Muscle of back (tissue), 3 donors: ENCODE measurements at regions not wholly inside any gene's neighbourhood (a gene's known extent, or its start where the extent isn't known, plus 50 kb on each side); places are given as distances from the start of the nearest gene placed in this dataset.
A peak's percentile ranks its signal among the peaks of the same experiment; 100 is the strongest.
"Not testable (repeated sequence)": the region's sequence is repeated elsewhere in the genome, so short reads cannot be mapped to it uniquely, and the experiment has no call there.

Experiments
- DNase-seq, 3 donors: peaks; one replicate each; pipeline versions ENCODE4 v3.0.0 to v3.0.0-alpha.2; 2013

DNA sequence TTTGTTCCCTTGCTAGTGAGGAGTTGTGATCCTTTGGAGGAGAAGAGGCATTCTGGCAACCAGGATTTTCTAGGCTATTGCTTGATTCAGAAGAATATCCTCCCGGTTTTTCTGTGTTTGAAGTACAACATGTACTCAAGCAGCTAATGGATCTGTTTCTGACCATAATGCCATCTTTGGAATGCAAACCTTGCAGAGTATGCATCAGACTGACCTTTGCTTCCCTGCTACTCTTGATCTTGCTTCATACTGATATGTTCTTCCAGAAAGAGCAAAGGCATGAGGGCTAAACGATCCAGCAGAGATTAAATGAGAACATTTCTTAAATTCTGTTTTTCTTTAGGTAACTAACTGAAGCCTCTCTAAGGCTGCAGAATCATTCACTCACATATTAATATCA, 265.4 kb upstream of the SLC7A11 start:
- no peak for DNase-seq

DNA sequence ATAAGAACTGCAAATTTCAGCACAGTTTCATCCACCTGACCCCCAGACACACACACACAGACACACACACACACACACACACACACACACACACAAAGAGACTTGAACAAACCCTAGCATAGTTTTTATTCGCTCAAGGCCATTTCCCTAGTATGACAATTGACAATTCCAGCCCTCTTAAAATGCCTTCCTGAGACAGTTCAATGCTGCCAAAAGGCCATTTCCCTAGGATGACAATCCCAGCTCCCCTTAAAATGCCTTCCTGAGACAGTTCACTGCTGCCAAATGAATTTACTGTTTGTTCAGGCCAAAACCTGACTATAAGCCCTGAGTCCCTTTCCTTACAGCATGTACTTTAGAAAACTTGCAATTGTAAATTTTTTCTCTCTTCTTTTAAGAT, 259.5 kb upstream of the SLC7A11 start:
- no peak for DNase-seq

DNA sequence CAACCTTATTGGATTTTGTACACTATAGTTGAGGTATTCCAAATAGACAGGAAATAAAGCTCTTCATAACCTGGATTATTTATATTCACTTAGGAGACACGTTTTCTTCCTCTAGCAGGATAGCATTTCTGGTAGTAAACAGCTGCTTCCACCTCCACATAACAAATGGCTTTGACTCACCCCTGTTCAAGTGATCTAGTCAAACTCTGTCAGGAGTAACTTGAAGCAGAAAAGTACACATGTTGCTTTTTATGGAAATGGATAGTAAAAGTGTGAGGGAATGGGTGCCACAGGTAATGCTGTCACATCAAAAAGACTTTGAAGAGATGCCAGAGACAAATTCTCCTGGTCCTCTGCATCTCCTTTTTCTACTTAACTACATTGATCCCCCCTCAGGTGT, 258.7 kb upstream of the SLC7A11 start:
- no peak for DNase-seq

DNA sequence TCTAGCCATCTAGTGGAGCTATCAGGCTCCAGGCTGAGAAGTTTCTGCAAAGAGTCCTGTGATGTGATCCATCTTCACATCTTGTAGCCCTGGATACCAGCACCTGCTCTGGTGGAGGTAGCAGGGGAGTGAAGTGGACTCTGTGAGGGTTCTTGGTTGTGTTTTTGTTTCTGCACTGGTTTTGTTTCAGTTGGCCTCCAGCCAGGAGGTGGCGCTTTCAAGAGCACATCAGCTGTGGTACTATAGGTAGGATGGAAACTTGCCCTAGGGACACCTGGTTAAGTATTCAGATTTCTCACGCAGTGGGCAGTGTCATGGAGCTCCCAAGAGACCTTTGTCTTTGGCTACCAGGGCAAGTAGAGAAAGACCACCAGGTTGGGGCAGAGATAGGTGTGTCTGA, 257.5 kb upstream of the SLC7A11 start:
- no peak for DNase-seq

DNA sequence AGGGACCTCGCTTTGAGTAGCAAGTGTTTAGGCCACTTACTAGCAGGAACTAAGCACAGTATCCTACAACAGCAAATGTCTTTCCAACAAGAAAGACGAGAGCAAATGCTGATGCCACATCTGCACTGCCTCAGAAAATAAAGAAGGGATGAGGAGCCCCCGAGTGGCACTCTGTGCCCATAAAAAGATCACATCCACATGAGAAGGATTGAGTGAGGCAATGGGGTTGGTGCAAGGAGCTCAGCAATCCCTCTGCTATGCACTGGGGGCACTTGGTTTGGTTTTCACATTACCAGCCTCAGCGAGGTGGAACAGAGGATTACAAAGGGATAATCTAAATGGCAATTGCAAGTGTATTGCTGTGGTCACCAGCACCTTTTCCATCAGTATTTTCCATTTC, 252.8 kb upstream of the SLC7A11 start:
- DNase-seq = no peak

DNA sequence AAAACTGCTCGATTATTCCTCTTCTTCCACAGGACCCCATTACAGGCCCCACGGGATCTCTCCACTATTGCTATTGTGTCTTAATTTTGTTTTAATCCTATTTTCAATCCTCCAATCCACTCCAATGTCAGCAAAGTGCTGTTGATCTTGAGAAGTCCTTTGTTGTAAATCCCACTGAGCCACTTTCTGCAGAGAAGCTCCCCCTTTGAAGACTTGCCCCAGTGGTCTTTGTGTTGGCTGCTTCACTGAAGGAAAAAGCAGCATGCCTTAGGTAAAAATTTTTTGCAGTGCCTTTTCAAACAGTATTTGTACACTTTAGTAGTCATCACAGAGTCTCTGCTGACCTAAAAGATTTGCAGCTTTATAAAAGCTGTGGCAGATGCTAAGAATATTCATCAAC, 252.0 kb upstream of the SLC7A11 start:
- DNase-seq = no peak

DNA sequence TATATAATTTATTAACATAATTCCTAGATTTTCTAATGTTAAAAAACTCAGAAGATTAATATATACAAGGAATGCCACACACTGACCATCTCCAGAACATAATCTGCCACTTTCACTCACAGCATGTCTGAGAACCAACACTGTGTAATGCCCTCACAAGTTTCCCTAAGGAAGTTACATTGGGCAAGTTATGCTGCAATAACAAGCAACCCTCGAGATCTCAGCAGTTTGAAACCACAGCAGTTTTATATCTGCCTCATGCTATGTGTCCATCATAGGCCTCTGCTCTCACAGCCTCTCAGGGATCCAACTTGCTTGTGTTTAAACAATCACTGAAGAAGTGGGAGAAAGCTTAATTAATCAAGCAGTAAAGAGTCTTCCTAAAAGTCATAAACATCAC, 250.0 kb upstream of the SLC7A11 start:
- DNase-seq = no peak

DNA sequence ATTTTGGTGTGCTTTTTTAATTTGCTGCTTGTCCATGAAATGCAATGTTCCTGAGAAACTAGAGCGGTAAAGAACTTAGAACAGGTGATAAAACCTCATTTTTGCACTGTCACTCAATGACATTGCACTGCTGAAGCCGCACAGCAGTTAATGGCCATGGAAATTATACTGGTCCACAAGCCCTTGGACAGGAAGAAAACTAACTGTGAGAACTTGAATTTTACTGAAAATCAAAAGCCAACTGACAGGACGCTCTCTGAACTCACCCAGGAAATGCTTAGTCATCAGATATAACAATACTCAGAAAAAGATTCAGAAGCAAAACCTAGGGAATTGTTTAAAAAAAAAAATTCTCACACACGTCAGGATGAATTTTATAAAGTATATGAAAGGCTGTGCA, 246.4 kb upstream of the SLC7A11 start:
- peak in 1 of 3 donors; percentile 12 for DNase-seq

DNA sequence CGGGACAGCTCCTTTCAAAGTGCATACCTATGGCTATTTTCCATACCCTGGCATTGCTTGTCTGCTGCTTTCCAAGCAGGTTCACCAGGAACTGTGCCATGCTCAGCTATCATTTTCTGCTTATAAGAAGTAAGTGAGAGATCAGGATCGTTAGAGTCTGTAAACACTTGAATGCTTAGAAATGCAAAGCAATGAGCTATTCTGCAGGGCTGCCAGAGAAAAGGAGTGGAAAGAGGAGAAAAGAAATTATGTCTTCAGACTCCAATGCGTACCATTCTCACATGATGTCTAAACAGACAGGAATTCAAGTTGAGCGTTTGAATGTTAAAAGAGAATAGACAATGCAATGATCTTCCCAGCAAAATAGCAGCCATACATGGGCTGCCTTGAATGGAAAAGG, 245.5 kb upstream of the SLC7A11 start:
- DNase-seq = peak in 1 of 3 donors; percentile 39

DNA sequence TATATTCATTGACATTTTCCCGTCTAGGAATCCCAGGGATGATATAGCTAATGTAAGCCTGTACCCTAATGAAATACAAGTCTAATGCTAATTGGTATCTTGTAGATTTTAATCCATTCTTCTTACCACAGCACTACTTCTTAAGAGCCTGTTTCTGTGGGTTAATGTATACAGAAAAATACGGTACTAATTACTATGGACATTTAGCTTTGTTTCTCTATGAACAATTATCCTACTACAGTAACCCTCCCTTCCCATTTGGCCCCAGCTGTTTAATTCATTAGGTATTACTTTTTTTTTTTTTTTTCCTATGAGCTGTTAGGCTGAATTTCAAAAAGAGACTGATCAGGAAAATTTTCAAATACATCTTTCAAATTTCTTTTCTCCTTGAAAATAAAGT, 245.1 kb upstream of the SLC7A11 start:
- peak in 1 of 3 donors; percentile 10 for DNase-seq

DNA sequence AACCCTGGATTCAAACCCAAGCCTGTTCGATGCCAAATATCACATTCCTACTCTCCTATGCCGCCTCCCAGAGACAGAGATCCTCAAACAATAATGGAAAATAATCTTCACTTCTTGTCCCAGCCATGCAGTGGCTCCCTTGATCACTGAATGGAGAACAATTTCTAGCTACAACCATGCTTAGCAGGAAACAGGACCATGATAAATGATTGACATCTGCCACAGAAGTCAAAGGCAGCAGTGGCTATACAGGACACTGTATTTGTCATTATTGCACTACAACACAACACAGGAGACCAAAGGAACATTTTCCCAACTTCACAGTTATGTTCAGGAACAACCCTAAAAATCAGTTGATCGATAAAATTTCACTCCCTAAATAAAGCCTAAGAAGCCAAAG, 243.3 kb upstream of the SLC7A11 start:
- DNase-seq = no peak

DNA sequence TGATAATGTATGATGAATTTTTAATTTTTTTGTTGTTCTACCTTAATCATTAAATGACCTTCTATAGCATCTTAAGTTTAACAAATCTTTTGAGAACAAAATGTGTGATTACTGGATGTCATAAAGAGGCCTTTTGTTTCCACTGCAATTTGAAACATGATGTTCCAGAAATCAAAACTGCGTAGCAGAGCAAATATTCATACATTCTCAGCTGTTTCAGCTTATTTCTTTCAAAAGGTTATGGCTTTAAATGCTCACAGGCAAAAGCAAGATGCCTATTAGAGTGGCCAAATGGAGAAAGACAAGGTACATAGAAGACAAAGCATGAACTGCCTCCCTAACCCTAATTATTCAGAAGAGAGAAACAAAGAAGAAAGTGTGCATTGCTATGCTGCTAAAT, 233.0 kb upstream of the SLC7A11 start:
- peak in 1 of 3 donors; percentile 39 for DNase-seq

DNA sequence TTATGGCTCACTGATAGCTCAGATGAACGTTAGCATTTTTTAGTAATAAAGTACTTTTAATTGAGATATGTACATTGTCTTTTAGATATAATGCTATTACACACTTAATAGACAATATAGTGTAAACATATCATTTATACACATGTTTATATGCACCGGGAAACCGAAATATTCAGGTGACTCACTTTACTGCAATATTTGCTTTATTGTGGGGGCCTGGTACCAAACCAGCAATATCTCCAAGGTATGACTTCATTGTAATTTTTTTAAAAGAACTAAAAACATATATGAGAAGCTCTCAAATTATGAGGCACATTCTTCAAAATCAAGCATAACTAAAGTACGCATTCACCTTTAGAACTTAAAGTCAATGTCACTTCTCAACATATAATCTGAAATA, 231.2 kb upstream of the SLC7A11 start:
- no peak for DNase-seq

DNA sequence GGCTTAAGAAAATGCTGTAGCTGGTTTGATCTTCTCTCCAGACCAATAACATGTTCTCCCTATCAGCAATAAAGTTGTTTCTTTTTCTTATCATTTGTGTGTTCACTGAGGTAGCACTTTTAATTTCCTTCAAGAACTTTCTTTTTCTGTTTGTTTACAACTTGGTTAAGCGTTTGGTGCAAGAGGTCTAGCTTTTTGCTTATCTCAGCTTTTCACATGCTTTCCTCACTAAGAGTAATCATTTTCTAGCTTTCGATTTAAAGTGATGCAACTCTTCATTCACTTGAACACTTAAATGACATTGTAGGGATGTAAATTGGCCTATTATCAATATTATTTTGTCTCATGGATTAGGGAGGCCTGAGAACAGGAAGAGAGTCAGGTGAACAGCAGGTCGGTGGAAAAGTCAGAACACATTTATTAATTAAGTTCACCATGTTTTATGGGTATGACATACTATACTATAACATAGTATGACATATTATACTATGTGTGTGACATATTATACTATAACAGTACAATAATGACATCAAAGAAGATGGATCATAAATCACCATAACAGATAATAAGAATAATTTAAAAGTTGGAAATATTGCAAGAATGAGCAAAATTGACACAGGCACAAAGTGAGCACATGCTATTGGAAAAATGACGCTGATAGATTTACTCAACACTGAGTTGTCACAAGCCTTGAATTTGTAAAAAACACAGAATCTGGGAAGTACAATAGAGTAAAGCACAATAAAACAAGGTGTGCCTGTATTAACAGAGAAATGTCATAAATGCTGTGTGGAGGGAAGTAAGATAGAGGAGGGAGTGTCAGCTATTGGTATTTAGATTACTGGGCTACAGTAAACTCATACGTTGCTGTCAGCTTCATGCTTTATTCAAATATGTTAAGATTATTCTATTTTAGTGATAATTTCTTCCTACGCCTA, 218.6 kb upstream of the SLC7A11 start:
- no peak for DNase-seq

DNA sequence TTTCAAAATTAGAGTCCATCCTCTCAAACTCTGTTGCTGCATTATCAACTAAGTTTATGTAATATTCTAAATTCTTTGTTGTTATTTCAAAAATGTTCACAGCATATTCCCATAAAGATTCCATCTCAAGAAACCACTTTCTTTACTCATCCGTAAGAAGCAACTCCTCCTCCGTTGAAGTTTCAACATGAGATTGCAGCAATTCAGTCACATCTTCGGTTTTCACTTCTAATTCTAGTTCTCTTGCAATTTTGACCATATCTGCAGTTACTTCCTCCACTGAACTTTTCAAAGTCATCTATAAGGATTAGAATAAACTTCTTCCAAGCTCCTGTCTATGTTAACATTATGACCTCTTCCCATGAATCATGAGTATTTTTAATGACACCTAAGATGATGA, 216.6 kb upstream of the SLC7A11 start:
- DNase-seq = no peak

DNA sequence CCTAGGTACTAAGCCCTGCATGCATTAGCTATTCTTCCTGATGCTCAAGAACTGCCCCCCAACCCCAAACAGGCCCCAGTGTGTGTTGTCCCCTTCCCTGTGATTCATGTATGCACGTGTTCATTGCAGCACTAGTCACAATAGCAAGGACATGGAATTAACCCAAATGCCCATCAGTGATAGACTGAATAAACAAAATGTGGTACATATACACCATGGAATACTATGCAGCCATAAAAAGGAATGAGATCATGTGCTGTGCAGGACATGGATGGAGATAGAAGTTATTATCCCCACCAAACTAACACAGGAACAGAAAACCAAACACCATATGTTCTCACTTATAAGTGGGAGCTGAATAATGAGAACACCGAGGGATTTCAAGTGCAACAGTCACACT, 214.2 kb upstream of the SLC7A11 start:
- DNase-seq = not testable (repeated sequence)

DNA sequence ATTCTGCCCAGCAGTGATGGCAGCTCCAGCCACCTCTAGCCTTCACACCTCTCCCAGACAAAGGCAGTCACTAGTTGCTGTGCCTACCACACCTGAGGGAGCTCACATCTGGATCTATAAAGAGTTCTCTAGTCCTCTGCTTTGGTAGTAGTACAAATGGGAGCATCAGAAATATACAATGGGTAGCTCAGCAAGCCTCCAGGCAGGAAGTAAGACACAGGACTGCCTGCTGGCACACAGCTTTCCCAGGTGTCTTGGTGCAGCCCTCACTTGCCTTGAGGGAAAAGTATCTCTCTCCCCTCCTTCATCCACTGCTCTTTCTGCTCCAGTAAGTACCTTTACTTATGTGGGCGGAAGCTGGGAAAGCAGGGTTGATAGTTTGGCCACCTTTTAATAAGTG, 212.9 kb upstream of the SLC7A11 start:
- no peak for DNase-seq

DNA sequence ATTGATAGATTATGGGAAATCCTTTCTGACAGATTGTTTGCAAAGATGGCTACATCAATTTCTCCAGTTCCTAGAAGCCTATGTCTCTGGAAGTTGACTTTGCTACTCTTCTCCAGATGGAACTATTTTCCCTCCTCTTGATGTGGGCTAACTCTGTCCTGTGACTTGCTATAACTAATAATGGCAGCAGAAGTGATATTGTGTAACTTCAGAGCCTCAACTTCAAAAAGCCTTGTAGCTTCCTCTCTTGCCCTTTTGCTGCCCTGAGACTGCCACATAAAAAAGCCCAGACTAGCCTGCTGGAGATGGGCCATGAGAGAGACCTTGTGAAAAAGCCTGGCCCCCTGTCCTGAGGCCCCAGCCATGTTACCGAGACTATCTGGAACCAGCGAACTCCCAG, 210.7 kb upstream of the SLC7A11 start:
- DNase-seq = no peak

DNA sequence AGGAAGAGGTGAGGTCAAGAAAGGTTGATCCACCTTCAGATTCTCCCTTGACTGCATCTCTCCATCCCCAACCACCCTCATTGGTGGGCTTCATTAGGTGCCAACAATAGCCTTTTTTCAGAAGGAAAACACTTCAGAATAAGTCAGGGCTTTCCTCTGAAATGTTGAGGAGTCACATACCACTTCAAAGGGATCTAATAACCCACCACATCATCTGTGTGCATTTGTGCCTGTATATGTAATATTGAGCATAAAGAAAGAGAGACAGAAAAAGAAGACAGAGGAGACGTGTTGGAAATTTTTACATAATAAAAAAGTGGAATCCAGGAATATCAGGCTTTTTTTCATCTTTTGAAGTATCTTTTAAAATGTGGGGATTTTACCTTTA, 209.1 kb upstream of the SLC7A11 start:
- no peak for DNase-seq

DNA sequence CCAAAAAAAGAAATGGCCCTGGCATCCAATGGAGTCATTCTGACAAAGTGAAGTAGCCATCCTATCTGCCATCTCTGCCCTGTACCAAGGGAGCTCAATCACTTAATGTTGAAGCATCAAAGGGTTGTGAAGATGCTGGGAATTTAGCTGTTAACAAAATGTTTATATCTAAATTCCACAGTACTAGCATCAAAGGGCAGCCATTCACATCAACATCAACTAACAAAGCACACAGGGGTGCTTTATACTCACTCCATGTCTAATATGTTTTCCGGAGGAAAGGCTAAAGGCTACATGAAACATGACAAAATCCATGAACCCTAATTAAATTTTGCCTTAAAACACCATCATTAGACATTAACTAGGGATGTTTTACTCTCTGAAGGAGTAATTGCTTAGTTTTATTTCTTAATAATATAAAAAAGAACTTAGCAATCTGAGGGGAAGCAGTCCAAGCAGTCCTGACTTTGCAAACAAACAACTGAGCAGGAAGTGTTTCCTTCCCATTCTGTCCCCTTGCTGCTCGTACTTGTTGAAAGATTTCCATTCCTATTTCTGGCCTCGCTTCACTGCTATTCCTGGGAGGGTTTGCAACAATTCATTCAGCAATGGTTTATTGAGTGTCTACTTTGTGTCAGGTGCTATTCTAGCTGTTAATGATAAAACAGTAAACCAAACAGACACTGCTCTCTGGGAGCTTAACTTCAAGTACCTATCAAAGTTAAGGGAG, 208.6 kb upstream of the SLC7A11 start:
- DNase-seq = peak in 1 of 3 donors; percentile 63

DNA sequence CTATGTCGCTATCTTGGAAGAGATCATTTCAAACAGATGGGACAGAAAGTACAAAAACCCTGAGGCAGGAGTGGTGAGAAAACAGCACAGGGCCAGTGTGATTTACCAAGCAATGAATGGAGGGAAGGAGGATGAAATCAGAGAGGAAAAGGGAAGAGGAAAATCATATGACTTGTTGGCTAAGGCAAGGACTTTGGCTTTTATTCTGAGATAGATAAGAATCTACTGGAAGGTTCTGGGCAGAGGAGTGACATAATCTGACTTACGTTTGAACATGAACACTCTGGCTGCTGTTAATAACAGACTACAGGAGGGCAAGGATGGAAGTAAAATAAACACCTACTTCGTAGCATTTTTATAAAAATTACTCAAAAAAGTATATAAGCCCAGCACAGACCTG, 207.8 kb upstream of the SLC7A11 start:
- no peak for DNase-seq

DNA sequence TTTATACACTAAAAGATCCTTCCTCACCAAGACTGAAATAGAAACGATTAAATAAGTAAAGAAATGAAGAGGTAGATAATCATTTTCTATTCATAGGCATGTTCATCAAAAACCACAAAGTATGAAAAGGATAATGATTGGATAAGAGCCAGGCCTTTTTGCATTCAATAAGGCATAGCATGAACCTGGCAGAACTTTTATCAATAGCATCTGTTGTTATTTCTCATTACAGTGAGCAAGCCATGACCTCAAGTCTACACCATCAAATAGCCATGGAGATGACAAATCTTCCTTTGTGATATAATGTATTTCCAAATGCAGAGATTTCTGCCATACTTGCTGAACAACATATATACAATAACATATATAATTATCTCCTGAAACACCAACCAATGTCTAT, 206.0 kb upstream of the SLC7A11 start:
- no peak for DNase-seq

DNA sequence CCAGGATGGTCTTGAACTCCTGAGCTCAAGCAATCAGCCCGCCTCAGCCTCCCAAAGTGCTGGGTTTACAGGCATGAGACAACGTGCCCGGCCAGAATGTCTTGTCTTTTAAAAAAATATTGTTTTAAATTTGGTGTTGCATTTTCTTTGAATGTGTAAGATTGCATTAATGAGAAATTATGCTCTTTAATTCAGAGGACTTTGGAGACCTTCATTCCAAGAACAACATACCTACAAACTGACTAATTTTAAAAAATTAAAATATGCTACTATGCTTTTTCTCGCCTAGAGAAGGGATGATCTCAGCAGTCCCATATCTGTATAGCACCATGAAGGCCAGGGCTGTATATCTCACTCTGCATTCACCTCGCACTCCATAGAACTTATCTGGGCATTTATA, 204.3 kb upstream of the SLC7A11 start:
- DNase-seq = no peak
